Gastrocnemius medialis (tissue), 4 donors: ENCODE measurements at regions not wholly inside any gene's neighbourhood (a gene's known extent, or its start where the extent isn't known, plus 50 kb on each side); places are given as distances from the start of the nearest gene placed in this dataset.
"Not testable (repeated sequence)": the region's sequence is repeated elsewhere in the genome, so short reads cannot be mapped to it uniquely, and the experiment has no call there.

ENCODE experiments used
- POLR2A ChIP-seq, 2 donors: fragments of 450-650 bp; IDR thresholded peaks; one replicate each; pipeline ENCODE4 v1.6.1; 2017; ENCODE audit warnings: antibody characterized with exemption in 2 of 2, mild to moderate bottlenecking in 2 of 2, moderate library complexity in 2 of 2
- TF ChIP-seq, protein P1 (sequence below), 5 experiments: fragments of 450-650 bp in 3 of 5; fragments of 200-600 bp in 2 of 5; sonication (generic) in 2 of 5; IDR thresholded peaks in 4 of 5; conservative IDR thresholded peaks in 1 of 5; 1 replicate in 4 of 5; 2 replicates in 1 of 5; pipeline ENCODE4 v1.5.1; 2016 to 2019; ENCODE audit warnings: antibody characterized with exemption in 5 of 5, mild to moderate bottlenecking in 3 of 5, moderate library complexity in 3 of 5

DNA sequence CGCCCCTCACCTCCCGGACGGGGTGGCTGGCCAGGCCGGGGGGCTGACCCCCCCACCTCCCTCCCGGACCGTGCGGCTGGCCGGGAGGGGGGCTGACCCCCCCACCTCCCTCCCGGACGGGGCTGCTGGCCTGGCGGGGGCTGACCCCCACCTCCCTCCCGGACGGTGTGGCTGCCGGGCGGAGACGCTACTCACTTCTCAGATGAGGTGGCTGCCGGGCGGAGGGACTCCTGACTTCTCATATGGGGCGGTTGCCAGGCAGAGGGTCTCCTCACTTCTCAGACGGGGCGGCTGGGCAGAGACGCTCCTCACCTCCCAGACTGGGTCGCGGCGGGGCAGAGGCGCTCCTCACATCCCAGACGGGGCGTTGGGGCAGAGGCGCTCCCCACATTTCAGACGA is 381.7 kb upstream of the ISX start:
- TF ChIP-seq, protein P1, sequence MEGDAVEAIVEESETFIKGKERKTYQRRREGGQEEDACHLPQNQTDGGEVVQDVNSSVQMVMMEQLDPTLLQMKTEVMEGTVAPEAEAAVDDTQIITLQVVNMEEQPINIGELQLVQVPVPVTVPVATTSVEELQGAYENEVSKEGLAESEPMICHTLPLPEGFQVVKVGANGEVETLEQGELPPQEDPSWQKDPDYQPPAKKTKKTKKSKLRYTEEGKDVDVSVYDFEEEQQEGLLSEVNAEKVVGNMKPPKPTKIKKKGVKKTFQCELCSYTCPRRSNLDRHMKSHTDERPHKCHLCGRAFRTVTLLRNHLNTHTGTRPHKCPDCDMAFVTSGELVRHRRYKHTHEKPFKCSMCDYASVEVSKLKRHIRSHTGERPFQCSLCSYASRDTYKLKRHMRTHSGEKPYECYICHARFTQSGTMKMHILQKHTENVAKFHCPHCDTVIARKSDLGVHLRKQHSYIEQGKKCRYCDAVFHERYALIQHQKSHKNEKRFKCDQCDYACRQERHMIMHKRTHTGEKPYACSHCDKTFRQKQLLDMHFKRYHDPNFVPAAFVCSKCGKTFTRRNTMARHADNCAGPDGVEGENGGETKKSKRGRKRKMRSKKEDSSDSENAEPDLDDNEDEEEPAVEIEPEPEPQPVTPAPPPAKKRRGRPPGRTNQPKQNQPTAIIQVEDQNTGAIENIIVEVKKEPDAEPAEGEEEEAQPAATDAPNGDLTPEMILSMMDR (IDR thresholded peaks at IDR 0.05 in 4 of 5, conservative IDR thresholded peaks at IDR 0.05 in 1 of 5), result not testable (repeated sequence)
- TF ChIP-seq POLR2A (IDR thresholded peaks at IDR 0.05), result not testable (repeated sequence)
